ENCODE measurements at regions not wholly inside any gene's neighbourhood (a gene's known extent, or its start where the extent isn't known, plus 50 kb on each side); places are given as distances from the start of the nearest gene placed in this dataset.

GRCh38 chr9:90001747-90002146 lies 396.9 kb downstream of the GADD45G start:
- TF ChIP-seq CTCF (tag by site-specific recombination; IDR thresholded peaks at IDR 0.05) (no peak), ZNF473 (tag by site-specific recombination; IDR thresholded peaks at IDR 0.05) (no peak), ZNF335 (tag by site-specific recombination; conservative IDR thresholded peaks at IDR 0.05) (no peak), PBX3 (CRISPR knock-in tag; IDR thresholded peaks at IDR 0.05) (no peak), ZSCAN30 (tag by site-specific recombination; IDR thresholded peaks at IDR 0.05) (no peak)
